Activated gamma-delta T cell (primary cell): ENCODE measurements at regions not wholly inside any gene's neighbourhood (a gene's known extent, or its start where the extent isn't known, plus 50 kb on each side); places are given as distances from the start of the nearest gene placed in this dataset.
"Not testable (repeated sequence)": the region's sequence is repeated elsewhere in the genome, so short reads cannot be mapped to it uniquely, and the experiment has no call there.

Experiments
- DNase-seq: peaks from one replicate; lab custom pipeline; 2025; lab: John Stamatoyannopoulos, UW

DNA sequence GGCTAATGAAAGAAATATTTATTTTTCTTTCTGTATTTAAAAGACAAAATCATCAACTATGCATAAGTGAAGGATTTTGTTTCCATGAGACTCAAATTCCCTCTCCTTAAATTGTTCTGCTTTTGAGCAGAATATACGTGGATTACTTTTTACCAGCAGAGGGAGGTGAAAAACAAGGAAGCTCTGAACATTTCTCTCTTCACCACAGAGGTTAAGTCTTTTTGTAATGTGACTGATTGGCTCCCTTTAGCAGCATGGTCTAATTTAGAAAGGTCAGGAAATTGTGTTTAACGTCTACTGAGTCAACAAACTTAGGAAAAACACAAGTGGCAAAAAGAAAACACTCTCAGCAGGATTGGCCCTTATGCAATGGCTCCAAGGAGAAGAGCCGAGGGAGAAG is 55.1 kb upstream of the F9 start:
- DNase-seq = no peak

DNA sequence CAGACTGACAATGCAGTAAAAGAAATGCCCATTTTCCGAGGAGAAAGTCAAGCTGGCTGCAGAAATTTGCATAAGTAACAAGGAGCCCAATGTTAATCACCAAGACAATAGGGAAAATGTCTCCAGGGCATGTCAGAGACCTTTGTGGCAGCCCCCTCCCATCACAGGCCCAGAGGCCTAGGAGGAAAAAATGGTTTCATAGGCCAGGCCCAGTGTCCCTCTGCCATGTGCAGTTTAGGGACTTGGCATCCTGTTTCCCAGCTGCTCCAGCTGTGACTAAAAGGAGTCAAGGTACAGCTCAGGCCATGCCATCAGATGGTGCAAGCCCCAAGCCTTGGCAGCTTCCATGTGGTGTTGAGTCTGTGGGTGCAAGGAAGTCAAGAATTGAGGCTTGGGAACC is 68.6 kb upstream of the F9 start:
- not testable (repeated sequence) for DNase-seq

DNA sequence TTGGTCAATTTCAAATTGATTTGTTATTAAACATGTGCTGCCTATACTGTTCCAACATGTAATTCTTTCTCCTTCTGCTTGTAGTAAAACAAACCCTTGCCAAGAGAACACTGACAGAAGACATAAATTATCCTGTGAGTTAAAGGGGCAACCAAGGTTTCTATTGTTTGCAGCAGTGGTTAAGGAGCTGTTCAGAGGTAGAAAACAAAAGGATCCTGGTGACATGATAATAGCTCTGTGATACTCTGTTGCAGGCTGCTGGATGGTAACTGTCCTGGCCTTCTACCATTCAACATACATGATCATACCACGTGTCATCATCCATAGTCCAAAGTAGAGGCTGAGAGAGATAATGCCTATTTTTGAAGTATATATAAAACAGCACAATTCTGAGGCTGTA is 75.8 kb upstream of the F9 start:
- no peak for DNase-seq

DNA sequence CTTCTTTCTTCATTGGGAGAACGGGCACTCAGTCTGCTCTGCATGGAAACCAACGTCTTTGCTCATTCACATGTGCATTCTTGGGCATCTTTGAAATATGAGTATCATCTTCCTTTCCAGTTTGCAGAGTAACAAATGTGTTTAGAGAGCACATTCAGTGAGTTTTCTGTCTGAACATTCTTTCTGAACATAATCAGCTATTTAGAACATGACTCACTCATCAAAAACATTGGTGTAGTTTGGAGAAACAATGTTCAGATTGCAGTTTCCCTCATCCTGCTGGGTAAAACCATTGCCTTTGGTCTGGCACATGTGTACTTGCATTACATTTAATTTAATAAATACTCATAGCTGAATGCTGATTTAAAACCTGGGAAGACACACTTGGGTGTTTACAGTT is 81.5 kb upstream of the F9 start:
- no peak for DNase-seq

DNA sequence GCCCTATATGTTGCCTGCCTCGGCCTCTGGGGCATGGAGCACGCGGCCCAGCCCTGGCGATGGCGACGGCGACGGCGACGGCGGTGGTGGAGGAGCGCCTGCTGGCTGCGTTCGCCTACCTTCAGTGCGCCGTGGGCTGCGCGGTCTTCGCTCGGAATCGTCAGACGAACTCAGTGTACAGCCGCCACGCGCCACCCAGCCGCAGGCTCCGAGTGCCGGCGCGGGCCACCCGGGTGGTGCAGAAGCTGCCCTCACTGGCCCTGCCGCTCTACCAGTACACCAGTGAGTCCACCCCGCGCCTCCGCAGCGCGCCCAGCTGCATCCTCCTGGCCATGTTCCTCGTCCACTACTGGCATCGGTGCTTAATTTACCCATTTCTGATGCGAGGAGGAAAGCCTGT is 83.7 kb upstream of the F9 start:
- peak; percentile 10 for DNase-seq

DNA sequence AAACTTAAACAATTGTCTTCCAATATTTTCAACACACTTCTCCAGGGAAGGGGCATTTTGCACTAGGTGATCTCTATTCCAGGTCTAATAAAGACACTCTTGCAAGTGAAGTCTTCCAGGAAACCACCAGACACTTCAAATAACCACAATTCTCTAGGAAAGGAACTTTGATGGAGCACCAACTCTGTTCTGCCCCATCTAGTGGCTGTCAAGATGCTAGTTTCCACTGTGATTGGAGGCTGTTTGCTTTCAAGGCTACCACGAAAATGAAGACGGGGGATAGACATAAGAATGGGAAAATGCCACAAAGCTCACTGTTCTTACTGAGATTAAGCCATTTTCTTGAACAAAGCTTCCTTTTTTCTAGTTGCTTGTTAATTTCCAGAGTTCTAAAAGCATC is 100.6 kb upstream of the F9 start:
- no peak for DNase-seq

DNA sequence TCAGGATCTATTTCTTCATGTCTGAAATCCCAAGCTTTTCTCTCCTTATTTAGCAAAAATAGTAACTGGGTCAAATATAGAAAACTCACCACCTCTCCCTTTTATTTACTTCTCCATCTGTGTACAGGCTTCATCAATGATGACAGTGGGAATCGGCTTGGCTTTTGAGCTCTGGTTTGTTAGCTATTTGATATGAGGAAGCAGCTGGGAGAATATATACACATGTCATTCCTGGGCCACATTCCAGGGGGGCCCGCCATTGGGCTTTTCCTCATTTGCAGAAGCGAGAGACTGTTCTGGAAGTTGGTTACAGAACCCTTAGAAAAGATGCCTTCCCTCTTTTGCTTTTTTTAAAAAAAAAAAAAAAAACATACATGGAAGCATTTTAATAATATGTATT is 107.4 kb upstream of the F9 start:
- DNase-seq = no peak

DNA sequence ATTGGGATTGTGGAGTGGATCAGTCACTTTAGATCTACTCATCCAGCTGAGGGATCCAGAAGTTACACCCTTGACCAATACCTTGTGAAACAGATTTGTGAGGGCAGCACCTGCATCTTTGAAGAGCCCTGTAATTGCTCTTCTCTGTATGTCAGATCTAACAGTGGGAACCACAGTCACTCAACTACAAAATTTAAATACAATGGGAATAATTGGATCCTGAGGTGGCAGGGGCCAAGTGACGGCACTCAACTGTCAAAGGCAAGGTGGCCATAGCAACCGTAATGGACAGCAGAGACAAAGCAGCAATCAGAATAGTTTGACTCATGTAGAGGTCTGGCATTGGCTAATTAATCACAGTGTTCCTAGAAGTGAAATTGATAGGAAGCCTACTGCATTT is 132.3 kb upstream of the F9 start:
- DNase-seq = not testable (repeated sequence)

DNA sequence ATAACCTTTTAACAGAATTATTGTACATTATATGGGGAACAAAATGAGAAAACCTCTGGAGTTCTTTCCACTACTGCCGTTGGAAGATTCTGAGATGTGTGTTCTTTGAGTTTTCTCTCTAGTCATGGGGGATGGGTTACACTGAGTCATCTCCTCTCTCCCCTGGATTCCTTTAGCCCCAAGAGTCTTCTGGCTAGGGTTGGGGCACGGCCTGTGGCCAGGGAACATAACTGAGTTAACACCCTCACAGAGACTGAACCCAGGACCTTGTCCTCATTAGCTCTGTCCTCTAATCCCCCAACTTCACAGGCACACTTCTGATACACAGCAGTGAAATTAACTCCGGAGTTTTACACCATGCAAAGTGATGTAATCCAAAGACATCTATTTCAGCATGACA is 142.3 kb upstream of the F9 start:
- DNase-seq = no peak

DNA sequence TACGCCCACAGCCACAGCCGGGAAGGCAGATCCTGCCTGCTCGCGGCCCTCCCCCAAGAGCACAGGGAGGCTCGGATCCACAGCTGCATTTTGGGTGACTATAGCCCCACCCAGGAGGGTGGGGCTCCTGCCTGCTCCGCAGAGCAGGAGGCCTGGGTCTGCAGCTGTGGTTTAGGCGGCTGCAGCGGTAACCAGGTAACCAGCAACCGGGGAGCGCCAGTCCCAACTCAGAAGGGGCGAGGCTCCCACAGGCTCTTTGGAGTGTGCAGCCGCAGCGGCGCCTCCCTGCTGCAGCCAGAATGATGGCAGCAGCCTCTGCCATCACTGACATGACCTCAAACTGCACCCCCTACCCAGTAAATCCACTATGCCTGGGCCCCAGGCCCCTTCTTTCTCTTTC is 148.0 kb upstream of the F9 start:
- no peak for DNase-seq

DNA sequence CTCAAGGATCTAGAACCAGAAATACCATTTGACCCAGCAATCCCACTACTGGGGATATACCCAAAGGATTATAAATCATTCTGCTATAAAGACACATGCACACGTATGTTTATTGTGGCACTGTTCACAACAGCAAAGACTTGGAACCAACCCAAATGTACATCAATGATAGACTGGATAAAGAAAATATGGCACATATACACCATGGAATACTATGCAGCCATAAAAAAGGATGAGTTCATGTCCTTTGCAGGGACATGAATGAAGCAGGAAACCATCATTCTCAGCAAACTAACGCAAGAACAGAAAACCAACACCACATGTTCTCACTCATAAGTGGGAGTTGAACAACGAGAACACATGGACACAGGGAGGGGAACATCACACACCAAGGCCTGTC is 154.0 kb upstream of the F9 start:
- DNase-seq = not testable (repeated sequence)

DNA sequence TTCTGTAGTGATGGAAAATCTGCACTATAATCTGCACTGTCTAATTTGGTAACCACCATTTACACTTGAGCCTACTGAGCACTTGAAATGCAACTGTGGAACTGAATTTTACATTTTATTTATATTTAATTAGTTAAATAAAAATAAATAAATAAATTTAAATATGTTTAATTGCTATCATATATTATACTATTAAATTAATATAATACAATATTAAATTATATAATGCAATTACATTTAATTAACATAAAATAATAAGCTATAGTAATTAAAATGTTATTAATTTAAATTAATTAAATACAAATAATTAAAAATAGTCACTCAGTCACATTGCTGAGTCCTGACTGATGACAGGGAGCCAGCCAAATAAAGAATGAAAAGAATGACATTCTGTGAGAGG is 170.2 kb upstream of the F9 start:
- DNase-seq = no peak

DNA sequence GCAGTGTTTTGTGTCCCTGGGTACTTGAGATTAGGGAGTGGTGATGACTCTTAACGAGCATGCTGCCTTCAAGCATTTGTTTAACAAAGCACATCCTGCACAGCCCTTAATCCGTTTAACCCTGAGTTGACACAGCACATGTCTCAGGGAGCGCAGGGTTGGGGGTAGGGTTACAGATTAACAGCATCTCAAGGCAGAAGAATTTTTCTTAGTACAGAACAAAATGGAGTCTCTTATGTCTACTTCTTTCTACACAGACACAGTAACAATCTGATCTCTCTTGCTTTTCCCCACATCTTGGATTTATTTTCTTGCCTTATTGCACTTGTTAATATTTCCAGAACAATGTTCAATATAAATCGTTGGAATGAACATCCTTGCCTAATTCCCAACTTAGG is 187.9 kb upstream of the F9 start:
- not testable (repeated sequence) for DNase-seq

DNA sequence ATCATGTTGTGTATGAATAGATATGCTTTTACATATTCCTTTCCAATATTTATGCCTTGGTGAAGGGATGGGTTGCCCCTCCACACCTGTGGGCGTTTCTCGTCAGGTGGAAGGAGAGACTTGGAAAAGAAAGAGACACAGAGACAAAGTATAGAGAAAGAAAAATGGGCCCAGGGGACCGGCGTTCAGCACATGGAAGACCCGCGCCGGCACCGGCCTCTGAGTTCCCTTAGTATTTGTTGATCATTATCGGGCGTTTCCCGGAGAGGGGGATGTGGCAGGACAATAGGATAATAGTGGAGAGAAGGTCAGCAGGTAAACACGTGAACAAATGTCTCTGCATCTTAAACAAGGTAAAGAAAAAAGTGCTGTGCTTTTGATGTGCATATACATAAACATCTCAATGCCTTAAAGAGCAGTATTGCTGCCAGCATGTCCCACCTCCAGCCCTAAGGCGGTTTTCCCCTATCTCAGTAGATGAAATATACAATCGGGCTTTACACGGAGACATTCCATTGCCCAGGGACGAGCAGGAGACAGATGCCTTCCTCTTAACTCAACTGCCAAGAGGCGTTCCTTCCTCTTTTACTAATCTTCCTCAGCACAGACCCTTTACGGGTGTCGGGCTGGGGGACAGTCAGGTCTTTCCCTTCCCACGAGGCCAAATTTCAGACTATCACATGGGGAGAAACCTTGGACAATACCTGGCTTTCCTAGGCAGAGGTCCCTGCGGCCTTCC is 188.5 kb upstream of the F9 start:
- DNase-seq = not testable (repeated sequence)

DNA sequence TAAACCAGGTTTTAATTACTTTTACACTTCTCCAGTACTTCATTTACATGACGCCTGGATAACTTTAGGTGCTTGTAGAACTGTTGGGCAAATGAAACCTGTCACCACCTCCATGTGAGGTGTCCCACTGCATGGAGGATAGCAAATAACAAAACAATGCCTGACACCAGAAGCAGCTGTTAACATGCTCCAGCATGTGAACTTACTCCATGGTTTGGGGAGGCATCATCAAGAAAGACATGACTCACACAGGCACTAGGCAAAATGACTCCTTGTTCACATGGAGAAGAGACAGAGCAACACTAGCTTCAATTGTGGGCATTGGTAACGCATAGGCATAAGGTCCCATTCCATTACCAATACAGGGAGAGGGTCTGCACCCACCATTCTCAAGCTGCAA is 198.1 kb upstream of the F9 start:
- no peak for DNase-seq

DNA sequence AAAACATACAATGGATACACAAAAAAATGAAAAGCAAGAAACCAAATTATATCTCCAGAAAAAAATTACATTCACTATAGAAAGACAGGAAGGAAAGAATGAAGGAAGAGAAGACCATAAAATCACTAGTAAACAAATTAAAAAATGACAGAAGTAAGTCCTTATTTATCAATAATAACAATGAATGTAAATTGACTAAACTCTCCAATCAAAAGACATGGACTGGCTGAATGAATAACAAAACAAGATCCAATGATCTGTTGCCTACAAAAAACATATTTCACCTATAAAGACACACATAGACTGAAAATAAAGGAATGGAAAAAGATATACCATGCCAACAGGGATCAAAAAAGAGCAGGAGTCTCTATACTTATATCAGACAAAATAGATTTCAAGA is 203.2 kb upstream of the F9 start:
- DNase-seq = no peak

DNA sequence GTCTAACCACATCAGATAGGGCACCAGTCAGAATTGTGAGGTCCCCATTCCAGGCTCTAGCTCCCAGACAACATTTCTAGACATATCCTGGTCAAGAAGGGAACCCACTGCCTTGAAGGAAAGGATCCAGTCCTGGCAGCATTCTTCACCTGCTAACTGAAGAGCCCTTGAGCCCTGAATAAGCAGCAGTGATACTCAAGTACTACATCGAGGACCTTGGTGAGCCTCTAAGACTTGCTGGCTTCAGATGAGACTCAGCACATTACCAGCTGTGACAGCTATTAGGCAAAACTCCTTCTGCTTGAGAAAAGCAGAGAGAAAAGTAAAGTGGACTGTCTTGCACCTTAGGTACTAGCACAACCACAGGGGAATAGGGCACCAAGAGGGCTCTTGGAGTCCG is 205.8 kb upstream of the F9 start:
- DNase-seq = no peak

DNA sequence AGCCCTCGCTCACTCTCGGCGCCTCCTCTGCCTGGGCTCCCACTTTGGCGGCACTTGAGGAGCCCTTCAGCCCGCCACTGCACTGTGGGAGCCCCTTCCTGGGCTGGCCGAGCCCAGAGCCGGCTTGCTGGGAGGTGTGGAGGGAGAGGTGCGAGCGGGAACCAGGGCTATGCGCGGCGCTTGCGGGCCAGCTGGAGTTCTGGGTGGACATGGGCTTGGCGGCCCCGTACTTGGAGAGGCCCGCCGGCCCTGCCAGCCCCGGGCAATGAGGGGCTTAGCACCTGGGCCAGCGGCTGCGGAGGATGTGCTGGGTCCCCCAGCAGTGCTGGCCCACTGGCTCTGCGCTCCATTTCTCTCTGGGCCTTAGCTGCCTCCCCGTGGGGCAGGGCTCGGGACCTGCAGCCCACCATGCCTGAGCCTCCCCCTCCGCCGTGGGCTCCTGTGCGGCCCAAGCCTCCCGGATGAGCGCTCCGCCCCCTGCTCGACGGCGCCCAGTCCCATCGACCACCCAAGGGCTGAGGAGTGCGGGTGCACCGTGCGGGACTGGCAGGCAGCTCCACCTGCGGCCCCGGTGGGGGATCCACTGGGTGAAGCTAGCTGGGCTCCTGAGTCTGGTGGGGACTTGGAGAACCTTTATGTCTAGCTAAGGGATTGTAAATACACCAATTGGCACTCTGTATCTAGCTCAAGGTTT is 209.7 kb upstream of the F9 start:
- DNase-seq = not testable (repeated sequence)

DNA sequence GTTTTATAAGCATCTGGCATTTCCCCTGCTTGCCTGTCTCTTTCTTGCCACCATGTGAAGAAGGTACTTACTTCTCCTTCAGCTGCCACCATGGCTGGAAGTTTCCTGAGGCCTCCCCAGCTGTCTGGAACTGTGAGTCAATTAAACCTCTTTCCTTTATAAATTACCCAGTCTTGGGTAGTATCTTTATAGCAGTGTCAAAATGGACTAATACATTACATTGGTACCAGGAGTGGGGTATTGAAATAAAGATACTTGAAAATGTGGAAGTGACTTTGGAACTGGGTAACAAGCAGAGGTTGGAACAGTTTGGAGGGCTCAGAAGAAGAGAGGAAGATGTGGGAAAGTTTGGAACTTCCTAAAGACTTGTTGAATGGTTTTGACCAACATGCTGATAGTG is 223.9 kb upstream of the F9 start:
- DNase-seq = not testable (repeated sequence)

DNA sequence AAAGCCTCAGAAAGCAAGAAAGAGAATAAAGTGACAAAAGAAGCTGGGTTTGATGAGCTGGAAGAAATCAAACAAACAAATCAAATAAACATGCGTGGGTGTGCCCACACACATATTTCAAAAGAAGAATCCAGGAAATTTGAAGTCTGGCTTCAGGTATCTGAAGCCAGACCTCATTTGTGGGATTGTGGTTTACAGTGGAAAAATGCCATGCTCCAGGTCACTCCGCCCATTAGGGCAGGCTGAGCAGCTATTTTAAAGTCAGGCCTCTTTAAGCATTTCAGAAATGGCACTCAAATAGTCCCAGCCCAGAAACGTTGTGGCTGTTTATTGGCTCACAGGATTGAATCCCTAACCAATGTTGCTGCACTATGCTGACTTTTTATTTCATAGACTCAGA is 226.1 kb upstream of the F9 start:
- DNase-seq = no peak

DNA sequence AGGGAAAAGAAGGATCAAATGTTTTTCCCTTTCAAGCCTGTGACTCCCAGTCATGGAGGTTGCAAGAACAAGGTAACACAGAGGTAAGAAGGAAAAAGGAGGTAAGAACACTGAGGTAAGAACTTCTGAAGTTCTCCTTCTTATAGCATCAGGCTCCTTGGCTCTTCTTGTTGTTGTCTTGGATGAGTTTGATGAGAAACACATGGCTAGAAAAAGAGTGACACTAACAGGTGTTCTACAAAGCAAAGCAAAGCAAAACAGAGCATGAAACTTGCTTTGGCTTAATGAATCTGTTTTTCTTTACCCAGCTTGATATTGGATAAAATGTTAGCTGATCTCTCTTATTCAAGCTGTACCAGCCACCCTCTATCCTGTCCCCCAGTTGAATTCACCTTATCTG is 231.2 kb upstream of the F9 start:
- DNase-seq = no peak

DNA sequence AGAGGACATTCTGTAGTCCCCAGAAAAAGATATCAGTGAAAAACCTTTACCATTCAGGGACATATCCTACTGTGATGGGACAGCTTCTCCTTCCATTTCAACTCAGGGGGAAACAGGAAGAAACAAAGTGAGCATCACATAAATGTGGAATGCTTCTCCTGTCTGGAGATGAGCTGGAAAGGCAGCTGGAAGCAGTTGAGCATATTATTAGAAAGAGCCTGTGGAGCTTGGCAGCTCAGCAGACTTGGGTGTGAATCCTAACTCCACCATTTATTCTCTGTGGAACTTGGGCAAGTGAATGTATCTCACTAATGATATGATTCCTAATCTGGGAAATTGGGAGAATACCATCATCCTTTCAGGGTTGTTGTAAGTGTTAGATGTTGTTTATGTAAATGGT is 232.1 kb upstream of the F9 start:
- no peak for DNase-seq

DNA sequence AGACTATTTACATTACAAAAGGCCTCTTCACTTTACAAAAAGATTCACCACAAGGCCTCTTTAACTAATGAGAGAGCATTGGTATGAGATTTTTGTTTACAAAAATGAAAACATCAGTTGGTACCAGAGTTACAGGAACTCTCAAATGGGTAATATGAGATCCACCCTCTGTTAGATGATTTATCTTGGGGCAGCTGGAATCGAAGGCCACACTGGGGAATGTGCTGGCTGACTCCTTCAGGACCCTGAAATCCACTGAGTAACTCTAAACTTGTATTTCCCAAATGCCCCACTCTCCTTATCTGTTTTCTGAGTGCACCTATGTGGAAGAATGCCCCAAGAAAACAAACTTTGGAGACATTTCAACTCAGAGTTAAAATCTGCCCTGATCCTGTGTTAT is 232.9 kb upstream of the F9 start:
- DNase-seq = no peak

DNA sequence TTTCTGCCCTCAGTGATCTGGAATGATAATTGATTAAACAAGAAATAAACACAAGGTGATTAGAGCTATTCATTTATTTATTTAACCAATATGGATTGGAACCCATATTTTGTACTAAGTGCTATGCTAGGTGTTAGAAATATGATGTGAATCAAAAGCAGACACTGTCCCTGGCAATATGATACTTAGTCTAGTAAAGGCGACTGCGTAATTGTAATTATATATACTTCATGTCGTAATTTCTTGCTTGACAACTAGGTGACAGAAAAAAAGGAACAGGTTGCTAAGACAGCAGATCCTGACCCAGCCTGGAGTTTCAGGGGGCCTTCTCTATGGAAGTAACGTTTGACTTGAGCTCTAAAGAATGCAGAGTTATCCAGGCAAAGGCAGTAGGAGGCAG is 236.5 kb upstream of the F9 start:
- DNase-seq = no peak
